Liver (tissue), 8 donors: ENCODE measurements at regions not wholly inside any gene's neighbourhood (a gene's known extent, or its start where the extent isn't known, plus 50 kb on each side); places are given as distances from the start of the nearest gene placed in this dataset.

Experiments
- DNase-seq: peaks from one replicate; pipeline ENCODE4 v3.0.0-alpha.2; 2017; ENCODE audit warnings: low spot score
- H3K27ac ChIP-seq, 2 donors: one replicate each; pipeline ENCODE4 v1.7.0; 2013; ENCODE audit warnings: inconsistent platforms in 2 of 2, low read length in 2 of 2, control low read depth in 1 of 2, low read depth in 1 of 2, mild to moderate bottlenecking in 1 of 2
- H3K27me3 ChIP-seq, 4 donors: one replicate each; pipeline versions ENCODE4 v1.6.1 to v1.7.0; 2013; ENCODE audit warnings: low read length in 3 of 4, inconsistent platforms in 1 of 4, mild to moderate bottlenecking in 1 of 4, moderate library complexity in 1 of 4; ENCODE audit not compliant: control insufficient read depth in 4 of 4, insufficient read depth in 4 of 4
- H3K36me3 ChIP-seq, 4 donors: one replicate each; pipeline versions ENCODE4 v1.6.1 to v1.7.0; 2013; ENCODE audit warnings: low read length in 3 of 4, mild to moderate bottlenecking in 3 of 4, low read depth in 1 of 4, moderate library complexity in 1 of 4; ENCODE audit not compliant: control insufficient read depth in 4 of 4, insufficient read depth in 3 of 4
- H3K4me1 ChIP-seq, 4 donors: one replicate each; pipeline versions ENCODE4 v1.6.1 to v1.7.0; 2013; ENCODE audit warnings: low read length in 3 of 4, mild to moderate bottlenecking in 3 of 4, moderate library complexity in 1 of 4; ENCODE audit not compliant: control insufficient read depth in 4 of 4, insufficient read depth in 4 of 4
- H3K4me3 ChIP-seq, 3 donors: one replicate each; pipeline versions ENCODE4 v1.6.1 to v1.7.0; 2013; ENCODE audit warnings: low read length in 3 of 3, control low read depth in 1 of 3, low read depth in 1 of 3, mild to moderate bottlenecking in 1 of 3
- H3K9ac ChIP-seq, 2 donors: one replicate each; pipeline ENCODE4 v1.7.0; 2013; ENCODE audit warnings: low read length in 2 of 2, mild to moderate bottlenecking in 2 of 2, moderate library complexity in 2 of 2, control low read depth in 1 of 2, low read depth in 1 of 2
- H3K9me3 ChIP-seq, 4 donors: one replicate each; pipeline versions ENCODE4 v1.6.1 to v1.7.0; 2013; ENCODE audit warnings: low read length in 3 of 4; ENCODE audit not compliant: control insufficient read depth in 4 of 4
- ATF3 ChIP-seq: IDR thresholded peaks from 2 replicates; pipeline ENCODE4 v1.6.1; 2016; ENCODE audit warnings: antibody characterized with exemption
- CTCF ChIP-seq: fragments of 150-350 bp; IDR thresholded peaks from 2 replicates; pipeline ENCODE4 v1.5.1; 2017; ENCODE audit warnings: improper control_type of control experiment, low read depth, low read length; ENCODE audit not compliant: missing input control
- EGR1 ChIP-seq, 2 donors: IDR thresholded peaks; 2 replicates each; pipeline ENCODE4 v1.6.1; 2016 to 2018; ENCODE audit warnings: antibody characterized with exemption in 2 of 2, low read depth in 2 of 2
- FOXA1 ChIP-seq: IDR thresholded peaks from 2 replicates; pipeline ENCODE4 v1.6.1; 2016; ENCODE audit warnings: antibody characterized with exemption
- FOXA2 ChIP-seq: IDR thresholded peaks from 2 replicates; pipeline ENCODE4 v1.6.1; 2016; ENCODE audit warnings: antibody characterized with exemption
- GABPA ChIP-seq, 2 donors: IDR thresholded peaks in 1 of 2; conservative IDR thresholded peaks in 1 of 2; 2 replicates each; pipeline ENCODE4 v1.6.1; 2016; ENCODE audit warnings: antibody characterized with exemption in 2 of 2, mild to moderate bottlenecking in 1 of 2, moderate library complexity in 1 of 2
- HNF4A ChIP-seq, 2 donors: conservative IDR thresholded peaks; 2 replicates each; pipeline ENCODE4 v1.6.1; 2016; ENCODE audit warnings: antibody characterized with exemption in 2 of 2, mild to moderate bottlenecking in 2 of 2
- HNF4G ChIP-seq: IDR thresholded peaks from 2 replicates; pipeline ENCODE4 v1.6.1; 2016; ENCODE audit warnings: antibody characterized with exemption
- JUND ChIP-seq, 2 donors: IDR thresholded peaks; 2 replicates each; pipeline ENCODE4 v1.6.1; 2016; ENCODE audit warnings: antibody characterized with exemption in 2 of 2
- MAX ChIP-seq: IDR thresholded peaks from 2 replicates; pipeline ENCODE4 v1.6.1; 2016; ENCODE audit warnings: antibody characterized with exemption
- NR2F2 ChIP-seq: IDR thresholded peaks from 2 replicates; pipeline ENCODE4 v1.6.1; 2016; ENCODE audit warnings: antibody characterized with exemption
- RAD21 ChIP-seq, 2 donors: IDR thresholded peaks; 2 replicates each; pipeline ENCODE4 v1.6.1; 2016; ENCODE audit warnings: antibody characterized with exemption in 2 of 2, mild to moderate bottlenecking in 2 of 2
- REST ChIP-seq: IDR thresholded peaks from 2 replicates; pipeline ENCODE4 v1.6.1; 2016; ENCODE audit warnings: antibody characterized with exemption, mild to moderate bottlenecking
- RXRA ChIP-seq, 2 donors: IDR thresholded peaks; 2 replicates each; pipeline ENCODE4 v1.6.1; 2017 to 2018; ENCODE audit warnings: antibody characterized with exemption in 2 of 2, mild to moderate bottlenecking in 1 of 2
- SP1 ChIP-seq: IDR thresholded peaks from 2 replicates; pipeline ENCODE4 v1.6.1; 2018; ENCODE audit warnings: antibody characterized with exemption, mild to moderate bottlenecking
- TAF1 ChIP-seq: conservative IDR thresholded peaks from 2 replicates; pipeline ENCODE4 v1.6.1; 2016; ENCODE audit warnings: antibody characterized with exemption, mild to moderate bottlenecking
- YY1 ChIP-seq: IDR thresholded peaks from 2 replicates; pipeline ENCODE4 v1.6.1; 2016; ENCODE audit warnings: antibody characterized with exemption, mild to moderate bottlenecking
- ZBTB33 ChIP-seq: IDR thresholded peaks from 2 replicates; pipeline ENCODE4 v1.6.1; 2016; ENCODE audit warnings: antibody characterized with exemption
- WGBS: extraction: QIAGEN DNeasy Blood & Tissue Kit; methylation state at CpG from one replicate; pipeline ENCODE4 v1.1.7; 2013; 5-methylcytosine and 5-hydroxymethylcytosine counted together
- donor health status: healthy.
- donor health status: healthy.
- donor health status: healthy.
- donor health status: healthy.
- donor health status: healthy.

GRCh38 chr2:185381631-185382030 lies 357.0 kb upstream of the FSIP2 start:
- no peak overlapping the region for H3K27ac ChIP-seq
- no peaks in the 10 kb centered on the region for H3K36me3 ChIP-seq
- 64% methylated on average over 1 of the region's 1 CpG for WGBS
- no peak for DNase-seq
- no peaks in the 10 kb centered on the region for H3K27me3 ChIP-seq
- TF ChIP-seq ZBTB33: no peak
- no peak for TF ChIP-seq EGR1 (IDR thresholded peaks at IDR 0.05; ENCODE audit: low read depth in 2 of 2)
- TF ChIP-seq MAX: no peak
- TF ChIP-seq REST: no peak
- no peak for TF ChIP-seq FOXA1
- TF ChIP-seq CTCF: no peak
- TF ChIP-seq GABPA (IDR thresholded peaks at IDR 0.05 in 1 of 2, conservative IDR thresholded peaks at IDR 0.05 in 1 of 2): no peak
- TF ChIP-seq HNF4A (conservative IDR thresholded peaks at IDR 0.05): no peak
- no peak for TF ChIP-seq FOXA2
- TF ChIP-seq JUND (IDR thresholded peaks at IDR 0.05): no peak
- no peak for TF ChIP-seq ATF3
- no peak for TF ChIP-seq RXRA (IDR thresholded peaks at IDR 0.05)
- no peak for TF ChIP-seq TAF1
- no peak for TF ChIP-seq SP1
- TF ChIP-seq NR2F2: no peak
- no peak for TF ChIP-seq RAD21 (IDR thresholded peaks at IDR 0.05)
- TF ChIP-seq HNF4G: no peak
- no peak for TF ChIP-seq YY1
- no peaks in the 10 kb centered on the region for H3K4me1 ChIP-seq
- H3K9me3 ChIP-seq: no peaks in the 10 kb centered on the region
- H3K9ac ChIP-seq: no peak overlapping the region
- no peak overlapping the region for H3K4me3 ChIP-seq
